ENCODE measurements at regions not wholly inside any gene's neighbourhood (a gene's known extent, or its start where the extent isn't known, plus 50 kb on each side); places are given as distances from the start of the nearest gene placed in this dataset.

GRCh38 chr14:97005934-97006333 lies 208.8 kb downstream of the VRK1 start:
- no peak overlapping the region for H3K4ac ChIP-seq (ENCODE audit: low read length)
- no peak overlapping the region for H2BK120ac ChIP-seq (ENCODE audit: low read depth, low read length)
- no peak for DNase-seq (ENCODE audit: low spot score)
- no peak overlapping the region for H3K9ac ChIP-seq (ENCODE audit: low read depth, low read length, poor library complexity)
- H3K4me3 ChIP-seq (ENCODE audit: low read length in 2 of 2) = no peak overlapping the region
- no peak overlapping the region for H3K18ac ChIP-seq (ENCODE audit: low read length)
- no peak overlapping the region for H3K4me2 ChIP-seq (ENCODE audit: insufficient read depth, low read length, poor library complexity, severe bottlenecking)
- H2AFZ ChIP-seq (ENCODE audit: low read length) = no peak overlapping the region
- no peak overlapping the region for H4K91ac ChIP-seq (ENCODE audit: low read depth, low read length, poor library complexity)
- H2AK5ac ChIP-seq (ENCODE audit: low read depth, low read length) = no peak overlapping the region
- peaks cover 0 to 2% of the 10 kb centered on the region in 2 donors for H3K4me1 ChIP-seq (ENCODE audit: control insufficient read depth in 2 of 2, insufficient read depth in 1 of 2, low read depth in 1 of 2, low read length in 2 of 2)
- H2BK12ac ChIP-seq (ENCODE audit: low read length) = no peak overlapping the region
- H4K8ac ChIP-seq (ENCODE audit: low read depth, low read length) = no peak overlapping the region
- H3K23ac ChIP-seq (ENCODE audit: low read depth, low read length, poor library complexity) = no peak overlapping the region
- no peaks in the 10 kb centered on the region for H3K27me3 ChIP-seq (ENCODE audit: control insufficient read depth in 3 of 3, insufficient read depth in 3 of 3, low read depth in 1 of 3, low read length in 3 of 3)
- H3K79me1 ChIP-seq (ENCODE audit: low read depth, low read length) = no peaks in the 10 kb centered on the region
- no peak overlapping the region for H3K14ac ChIP-seq (ENCODE audit: low read length)
- no peak overlapping the region for H2BK15ac ChIP-seq (ENCODE audit: low read length)
- no peak overlapping the region for H2BK5ac ChIP-seq (ENCODE audit: low read length)
- H3K9me3 ChIP-seq (replicated peaks in 1 of 2; ENCODE audit: control insufficient read depth in 2 of 2, insufficient read depth in 1 of 2, low read depth in 1 of 2, low read length in 2 of 2) = peaks cover 2 to 6% of the 10 kb centered on the region in 2 donors
- H3K36me3 ChIP-seq (replicated peaks in 1 of 2; ENCODE audit: control insufficient read depth in 2 of 2, insufficient read depth in 2 of 2, low read length in 2 of 2) = no peaks in the 10 kb centered on the region
- H3K27ac ChIP-seq (replicated peaks; ENCODE audit: low read length) = no peak overlapping the region
- WGBS, 2 donors (ENCODE audit: extremely low coverage in 2 of 2, insufficient read length in 2 of 2, insufficient replicate concordance in 1 of 2) = no CpG with 5 or more reads among the region's 7 CpGs

GRCh38 chr14:97010491-97011160 lies 213.4 kb downstream of the VRK1 start:
- H3K18ac ChIP-seq (ENCODE audit: low read length) = no peak overlapping the region
- H3K23ac ChIP-seq (ENCODE audit: low read depth, low read length, poor library complexity) = no peak overlapping the region
- H3K4me3 ChIP-seq (ENCODE audit: low read length in 2 of 2) = no peak overlapping the region
- H3K4me1 ChIP-seq (ENCODE audit: control insufficient read depth in 2 of 2, insufficient read depth in 1 of 2, low read depth in 1 of 2, low read length in 2 of 2) = peaks cover 0 to 2% of the 10 kb centered on the region in 2 donors
- H3K27me3 ChIP-seq (ENCODE audit: control insufficient read depth in 3 of 3, insufficient read depth in 3 of 3, low read depth in 1 of 3, low read length in 3 of 3) = no peaks in the 10 kb centered on the region
- no peak overlapping the region for H3K4ac ChIP-seq (ENCODE audit: low read length)
- no peak overlapping the region for H2BK5ac ChIP-seq (ENCODE audit: low read length)
- H2BK12ac ChIP-seq (ENCODE audit: low read length) = no peak overlapping the region
- DNase-seq (ENCODE audit: low spot score) = no peak
- peaks cover 2 to 6% of the 10 kb centered on the region in 2 donors for H3K9me3 ChIP-seq (replicated peaks in 1 of 2; ENCODE audit: control insufficient read depth in 2 of 2, insufficient read depth in 1 of 2, low read depth in 1 of 2, low read length in 2 of 2)
- H3K36me3 ChIP-seq (replicated peaks in 1 of 2; ENCODE audit: control insufficient read depth in 2 of 2, insufficient read depth in 2 of 2, low read length in 2 of 2) = no peaks in the 10 kb centered on the region
- H3K14ac ChIP-seq (ENCODE audit: low read length) = no peak overlapping the region
- H2BK120ac ChIP-seq (ENCODE audit: low read depth, low read length) = no peak overlapping the region
- no peak overlapping the region for H2BK15ac ChIP-seq (ENCODE audit: low read length)
- H3K27ac ChIP-seq (replicated peaks; ENCODE audit: low read length) = no peak overlapping the region
- H3K9ac ChIP-seq (ENCODE audit: low read depth, low read length, poor library complexity) = no peak overlapping the region
- no peak overlapping the region for H2AK5ac ChIP-seq (ENCODE audit: low read depth, low read length)
- H3K4me2 ChIP-seq (ENCODE audit: insufficient read depth, low read length, poor library complexity, severe bottlenecking) = no peak overlapping the region
- no peaks in the 10 kb centered on the region for H3K79me1 ChIP-seq (ENCODE audit: low read depth, low read length)
- H4K91ac ChIP-seq (ENCODE audit: low read depth, low read length, poor library complexity) = no peak overlapping the region
- H4K8ac ChIP-seq (ENCODE audit: low read depth, low read length) = no peak overlapping the region
- no peak overlapping the region for H2AFZ ChIP-seq (ENCODE audit: low read length)
- no CpG with 5 or more reads among the region's 8 CpGs for WGBS, 2 donors (ENCODE audit: extremely low coverage in 2 of 2, insufficient read length in 2 of 2, insufficient replicate concordance in 1 of 2)

- Histone ChIP-seq H3K27me3 (ENCODE audit: control insufficient read depth in 3 of 3, insufficient read depth in 3 of 3, low read depth in 1 of 3, low read length in 3 of 3) (no peaks in the 10 kb centered on the region), H4K8ac (ENCODE audit: low read depth, low read length) (no peak overlapping the region), H3K9me3 (replicated peaks in 1 of 2; ENCODE audit: control insufficient read depth in 2 of 2, insufficient read depth in 1 of 2, low read depth in 1 of 2, low read length in 2 of 2) (peaks cover 0 to 2% of the 10 kb centered on the region in 2 donors), H2BK15ac (ENCODE audit: low read length) (no peak overlapping the region), H2BK5ac (ENCODE audit: low read length) (no peak overlapping the region), H3K9ac (ENCODE audit: low read depth, low read length, poor library complexity) (no peak overlapping the region), H3K36me3 (replicated peaks in 1 of 2; ENCODE audit: control insufficient read depth in 2 of 2, insufficient read depth in 2 of 2, low read length in 2 of 2) (no peaks in the 10 kb centered on the region), H3K79me1 (ENCODE audit: low read depth, low read length) (no peaks in the 10 kb centered on the region), H3K18ac (ENCODE audit: low read length) (no peak overlapping the region), H2AK5ac (ENCODE audit: low read depth, low read length) (no peak overlapping the region), H2BK120ac (ENCODE audit: low read depth, low read length) (no peak overlapping the region), H3K23ac (ENCODE audit: low read depth, low read length, poor library complexity) (no peak overlapping the region), H3K4me3 (ENCODE audit: low read length in 2 of 2) (no peak overlapping the region), H3K14ac (ENCODE audit: low read length) (no peak overlapping the region), H2AFZ (ENCODE audit: low read length) (no peak overlapping the region), H3K27ac (replicated peaks; ENCODE audit: low read length) (no peak overlapping the region), H3K4me1 (ENCODE audit: control insufficient read depth in 2 of 2, insufficient read depth in 1 of 2, low read depth in 1 of 2, low read length in 2 of 2) (no peaks in the 10 kb centered on the region), H4K91ac (ENCODE audit: low read depth, low read length, poor library complexity) (no peak overlapping the region), H2BK12ac (ENCODE audit: low read length) (no peak overlapping the region), H3K4me2 (ENCODE audit: insufficient read depth, low read length, poor library complexity, severe bottlenecking) (no peak overlapping the region), H3K4ac (ENCODE audit: low read length) (no peak overlapping the region)
- no CpG with 5 or more reads among the region's 7 CpGs for WGBS, 2 donors (ENCODE audit: extremely low coverage in 2 of 2, insufficient read length in 2 of 2, insufficient replicate concordance in 1 of 2)
- no peak for DNase-seq (ENCODE audit: low spot score)
These were observed 216.7 kb downstream of the VRK1 start for GRCh38 chr14:97013878-97014277.

- Histone ChIP-seq H3K27me3 (ENCODE audit: control insufficient read depth in 3 of 3, insufficient read depth in 3 of 3, low read depth in 1 of 3, low read length in 3 of 3) (no peaks in the 10 kb centered on the region), H3K9me3 (replicated peaks in 1 of 2; ENCODE audit: control insufficient read depth in 2 of 2, insufficient read depth in 1 of 2, low read depth in 1 of 2, low read length in 2 of 2) (peaks cover 2% of the 10 kb centered on the region in 2 donors), H3K79me1 (ENCODE audit: low read depth, low read length) (no peaks in the 10 kb centered on the region), H3K27ac (replicated peaks; ENCODE audit: low read length) (no peak overlapping the region), H2AK5ac (ENCODE audit: low read depth, low read length) (no peak overlapping the region), H3K4me3 (ENCODE audit: low read length in 2 of 2) (no peak overlapping the region), H3K36me3 (replicated peaks in 1 of 2; ENCODE audit: control insufficient read depth in 2 of 2, insufficient read depth in 2 of 2, low read length in 2 of 2) (no peaks in the 10 kb centered on the region), H3K14ac (ENCODE audit: low read length) (no peak overlapping the region), H2BK120ac (ENCODE audit: low read depth, low read length) (no peak overlapping the region), H2AFZ (ENCODE audit: low read length) (no peak overlapping the region), H3K18ac (ENCODE audit: low read length) (no peak overlapping the region), H4K8ac (ENCODE audit: low read depth, low read length) (no peak overlapping the region), H4K91ac (ENCODE audit: low read depth, low read length, poor library complexity) (no peak overlapping the region), H3K4me2 (ENCODE audit: insufficient read depth, low read length, poor library complexity, severe bottlenecking) (no peak overlapping the region), H3K9ac (ENCODE audit: low read depth, low read length, poor library complexity) (no peak overlapping the region), H2BK15ac (ENCODE audit: low read length) (no peak overlapping the region), H3K4ac (ENCODE audit: low read length) (no peak overlapping the region), H3K23ac (ENCODE audit: low read depth, low read length, poor library complexity) (no peak overlapping the region), H2BK12ac (ENCODE audit: low read length) (no peak overlapping the region), H3K4me1 (ENCODE audit: control insufficient read depth in 2 of 2, insufficient read depth in 1 of 2, low read depth in 1 of 2, low read length in 2 of 2) (peaks cover 9 to 17% of the 10 kb centered on the region in 2 donors), H2BK5ac (ENCODE audit: low read length) (no peak overlapping the region)
- DNase-seq (ENCODE audit: low spot score) = no peak
- WGBS, 2 donors (ENCODE audit: extremely low coverage in 2 of 2, insufficient read length in 2 of 2, insufficient replicate concordance in 1 of 2) = no CpG with 5 or more reads among the region's 4 CpGs
These were observed 223.8 kb downstream of the VRK1 start for GRCh38 chr14:97021001-97021400.
